LNCAP (cell line): ENCODE measurements at regions not wholly inside any gene's neighbourhood (a gene's known extent, or its start where the extent isn't known, plus 50 kb on each side); places are given as distances from the start of the nearest gene placed in this dataset.

Experiments used
- TF ChIP-seq, protein P1 (sequence below): fragments of 450-650 bp; IDR thresholded peaks from 2 replicates; pipeline ENCODE4 v1.5.1; 2017; ENCODE audit warnings: mild to moderate bottlenecking

DNA sequence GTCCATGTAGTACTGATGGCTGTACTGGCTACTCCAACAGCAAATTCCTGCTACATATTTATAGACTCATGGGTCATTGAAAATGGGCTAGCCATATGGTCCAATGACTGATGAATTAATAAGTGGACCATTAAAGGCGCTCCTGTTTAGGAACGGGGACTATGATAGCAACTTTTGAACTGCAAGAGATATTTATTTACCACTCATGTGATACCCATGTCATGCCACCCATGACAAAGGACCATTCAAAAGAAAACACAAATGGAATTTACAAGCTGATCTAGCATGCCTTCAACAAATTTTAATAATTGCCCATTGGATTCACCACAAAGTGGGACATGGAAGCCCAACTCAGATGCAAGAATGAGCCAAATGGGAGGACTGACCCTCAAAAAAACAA is 240.0 kb upstream of the GALNTL6 start:
- TF ChIP-seq, protein P1, sequence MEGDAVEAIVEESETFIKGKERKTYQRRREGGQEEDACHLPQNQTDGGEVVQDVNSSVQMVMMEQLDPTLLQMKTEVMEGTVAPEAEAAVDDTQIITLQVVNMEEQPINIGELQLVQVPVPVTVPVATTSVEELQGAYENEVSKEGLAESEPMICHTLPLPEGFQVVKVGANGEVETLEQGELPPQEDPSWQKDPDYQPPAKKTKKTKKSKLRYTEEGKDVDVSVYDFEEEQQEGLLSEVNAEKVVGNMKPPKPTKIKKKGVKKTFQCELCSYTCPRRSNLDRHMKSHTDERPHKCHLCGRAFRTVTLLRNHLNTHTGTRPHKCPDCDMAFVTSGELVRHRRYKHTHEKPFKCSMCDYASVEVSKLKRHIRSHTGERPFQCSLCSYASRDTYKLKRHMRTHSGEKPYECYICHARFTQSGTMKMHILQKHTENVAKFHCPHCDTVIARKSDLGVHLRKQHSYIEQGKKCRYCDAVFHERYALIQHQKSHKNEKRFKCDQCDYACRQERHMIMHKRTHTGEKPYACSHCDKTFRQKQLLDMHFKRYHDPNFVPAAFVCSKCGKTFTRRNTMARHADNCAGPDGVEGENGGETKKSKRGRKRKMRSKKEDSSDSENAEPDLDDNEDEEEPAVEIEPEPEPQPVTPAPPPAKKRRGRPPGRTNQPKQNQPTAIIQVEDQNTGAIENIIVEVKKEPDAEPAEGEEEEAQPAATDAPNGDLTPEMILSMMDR = no peak

DNA sequence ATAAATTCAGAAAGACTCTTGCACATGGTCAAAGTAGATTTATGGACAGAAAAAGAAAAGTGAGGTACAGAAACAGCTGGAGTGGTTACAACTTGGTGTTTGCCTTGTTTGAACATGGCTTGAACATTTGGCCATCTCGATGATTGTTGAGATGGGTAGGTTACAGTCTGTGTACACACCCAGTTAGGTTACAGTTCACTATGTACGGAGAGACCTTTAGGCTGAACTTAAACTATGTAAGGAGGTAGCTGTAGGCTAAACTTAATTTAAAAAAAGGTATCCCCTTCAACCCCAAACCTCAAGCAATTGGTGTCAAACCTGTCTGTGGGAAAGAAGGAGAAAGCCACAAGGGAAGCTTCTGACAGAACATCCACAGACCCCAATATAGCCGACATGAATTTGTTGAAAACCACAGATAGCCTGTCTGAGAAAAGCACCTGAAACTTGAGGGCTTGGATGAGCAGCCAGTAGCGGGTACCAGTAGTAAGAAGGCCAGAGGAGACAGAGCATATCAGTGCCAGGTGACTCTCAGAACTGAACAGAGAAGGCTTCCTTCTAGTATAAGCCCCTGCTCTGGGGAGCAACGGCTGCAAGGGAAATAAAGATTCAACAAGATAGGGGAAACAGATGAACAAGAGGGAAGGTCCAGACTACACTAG is 247.9 kb upstream of the GALNTL6 start:
- TF ChIP-seq, protein P1 = no peak

GRCh38 chr4:171561419-171561818 is 251.8 kb upstream of the GALNTL6 start:
- TF ChIP-seq, protein P1 = no peak

- TF ChIP-seq, protein P1 = no peak
Measured at GRCh38 chr4:171553961-171554360, 259.2 kb upstream of the GALNTL6 start.

GRCh38 chr4:171542640-171543039 is 270.6 kb upstream of the GALNTL6 start:
- TF ChIP-seq, protein P1 = no peak

GRCh38 chr4:171538601-171539100 is 274.6 kb upstream of the GALNTL6 start:
- TF ChIP-seq, protein P1 = no peak

DNA sequence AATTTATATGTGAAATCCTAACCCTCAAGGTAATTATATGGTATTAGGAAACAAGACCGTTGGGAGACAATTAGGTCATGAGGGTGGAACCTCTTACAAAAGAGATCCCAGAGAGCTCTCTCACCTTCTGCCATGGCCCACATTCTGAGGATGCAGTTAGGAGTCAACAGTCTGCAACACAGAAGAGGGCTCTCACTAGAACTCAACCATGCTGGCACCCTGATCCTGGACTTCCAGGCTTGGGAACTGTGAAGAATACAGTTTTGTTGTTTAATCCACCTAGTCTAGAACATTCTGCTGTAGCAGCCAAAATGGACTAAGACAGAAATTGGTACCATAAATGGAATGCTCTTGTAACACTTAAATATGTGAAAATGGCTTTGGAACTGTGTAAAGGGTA is 278.8 kb upstream of the GALNTL6 start:
- TF ChIP-seq, protein P1 = no peak

GRCh38 chr4:171532968-171533367 is 280.2 kb upstream of the GALNTL6 start:
- TF ChIP-seq, protein P1 = no peak
